ENCODE measurements at regions not wholly inside any gene's neighbourhood (a gene's known extent, or its start where the extent isn't known, plus 50 kb on each side); places are given as distances from the start of the nearest gene placed in this dataset.

DNA sequence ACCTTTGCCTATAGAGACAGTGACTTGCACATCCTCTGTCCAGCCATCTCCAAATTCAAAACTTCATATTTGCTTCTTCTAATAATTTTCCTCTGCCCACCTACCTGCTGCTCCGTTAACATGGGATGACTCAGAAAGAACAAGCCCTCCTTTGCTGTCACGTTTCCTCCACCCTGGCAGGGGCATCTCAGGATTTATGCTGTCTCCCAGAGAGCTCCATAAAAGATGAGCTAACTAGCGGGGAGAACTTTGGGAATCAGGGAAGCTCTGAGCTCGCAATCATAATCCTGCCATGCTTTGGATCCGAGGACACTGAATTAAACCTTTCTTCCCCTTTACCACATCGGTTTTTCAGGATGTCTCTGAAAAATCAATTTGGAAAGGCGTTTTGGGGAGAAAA lies 78.4 kb upstream of the FSTL4 start:
- Mint-ChIP-seq H3K4me1 (ENCODE audit: low read depth) (peaks cover 5% of the 10 kb centered on the region), H3K27me3 (peaks cover 42% of the 10 kb centered on the region), H3K36me3 (ENCODE audit: low read depth) (no peaks in the 10 kb centered on the region), H3K9me3 (no peaks in the 10 kb centered on the region), H3K27ac (no peak overlapping the region), H3K4me3 (no peak overlapping the region)
- ChIA-PET POLR2A (no interaction called here), CTCF (no interaction called here)
- H3K36me3 ChIP-seq (ENCODE audit: insufficient read depth, low read length) = no peaks in the 10 kb centered on the region
- no peak overlapping the region for H3K27ac ChIP-seq (ENCODE audit: low read depth in 1 of 2, low read length in 2 of 2)
- H3K4me3 ChIP-seq (ENCODE audit: low read length) = no peak overlapping the region
- no peak for DNase-seq
- no peaks in the 10 kb centered on the region for H3K4me1 ChIP-seq (ENCODE audit: insufficient read depth, low read length)
- H3K9me3 ChIP-seq (ENCODE audit: control insufficient read depth in 1 of 2, insufficient read depth in 1 of 2, low read length in 2 of 2) = no peaks in the 10 kb centered on the region
- intact Hi-C loops (cut with DNase I, micrococcal nuclease) = no loop called here
- TF ChIP-seq, protein P1, sequence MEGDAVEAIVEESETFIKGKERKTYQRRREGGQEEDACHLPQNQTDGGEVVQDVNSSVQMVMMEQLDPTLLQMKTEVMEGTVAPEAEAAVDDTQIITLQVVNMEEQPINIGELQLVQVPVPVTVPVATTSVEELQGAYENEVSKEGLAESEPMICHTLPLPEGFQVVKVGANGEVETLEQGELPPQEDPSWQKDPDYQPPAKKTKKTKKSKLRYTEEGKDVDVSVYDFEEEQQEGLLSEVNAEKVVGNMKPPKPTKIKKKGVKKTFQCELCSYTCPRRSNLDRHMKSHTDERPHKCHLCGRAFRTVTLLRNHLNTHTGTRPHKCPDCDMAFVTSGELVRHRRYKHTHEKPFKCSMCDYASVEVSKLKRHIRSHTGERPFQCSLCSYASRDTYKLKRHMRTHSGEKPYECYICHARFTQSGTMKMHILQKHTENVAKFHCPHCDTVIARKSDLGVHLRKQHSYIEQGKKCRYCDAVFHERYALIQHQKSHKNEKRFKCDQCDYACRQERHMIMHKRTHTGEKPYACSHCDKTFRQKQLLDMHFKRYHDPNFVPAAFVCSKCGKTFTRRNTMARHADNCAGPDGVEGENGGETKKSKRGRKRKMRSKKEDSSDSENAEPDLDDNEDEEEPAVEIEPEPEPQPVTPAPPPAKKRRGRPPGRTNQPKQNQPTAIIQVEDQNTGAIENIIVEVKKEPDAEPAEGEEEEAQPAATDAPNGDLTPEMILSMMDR (IDR thresholded peaks at IDR 0.05) = no peak
- H3K27me3 ChIP-seq (ENCODE audit: control insufficient read depth in 1 of 2, insufficient read depth in 2 of 2, low read length in 2 of 2) = peaks cover 2 to 30% of the 10 kb centered on the region in 2 experiments
- no peak for ATAC-seq (ENCODE audit: poor library complexity)

DNA sequence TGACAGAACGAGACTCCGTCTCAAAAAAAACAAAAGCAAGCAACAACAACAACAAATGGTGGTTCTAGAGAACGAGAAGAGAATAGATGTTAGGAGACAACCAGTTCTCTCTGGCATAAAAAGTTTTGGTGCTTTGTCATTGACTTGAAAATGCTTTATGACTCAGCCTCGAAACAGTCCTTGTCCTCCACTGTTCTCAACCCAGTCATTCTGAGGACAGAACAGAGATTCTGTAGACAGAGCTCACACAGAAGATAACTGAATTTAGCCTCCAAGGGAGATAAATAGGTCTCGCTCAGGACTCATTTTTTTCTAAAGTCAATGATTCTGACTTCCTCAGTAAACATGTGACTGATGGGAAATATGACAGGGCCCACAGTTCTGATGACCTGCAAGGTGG lies 76.0 kb upstream of the FSTL4 start:
- POLR2A ChIA-PET = no interaction called here
- TF ChIP-seq, protein P1 (IDR thresholded peaks at IDR 0.05) = no peak
- Mint-ChIP-seq H3K27ac (no peak overlapping the region), H3K4me3 (no peak overlapping the region), H3K36me3 (ENCODE audit: low read depth) (no peaks in the 10 kb centered on the region), H3K27me3 (peaks cover 46% of the 10 kb centered on the region), H3K9me3 (no peaks in the 10 kb centered on the region), H3K4me1 (ENCODE audit: low read depth) (no peaks in the 10 kb centered on the region)
- ATAC-seq (ENCODE audit: poor library complexity) (no peak), DNase-seq (no peak)
- H3K9me3 ChIP-seq (ENCODE audit: control insufficient read depth in 1 of 2, insufficient read depth in 1 of 2, low read length in 2 of 2) = no peaks in the 10 kb centered on the region
- H3K27me3 ChIP-seq (ENCODE audit: control insufficient read depth in 1 of 2, insufficient read depth in 2 of 2, low read length in 2 of 2) = peaks cover 2 to 30% of the 10 kb centered on the region in 2 experiments
- CTCF ChIA-PET = no interaction called here
- H3K4me1 ChIP-seq (ENCODE audit: insufficient read depth, low read length) = no peaks in the 10 kb centered on the region
- no peak overlapping the region for H3K27ac ChIP-seq (ENCODE audit: low read depth in 1 of 2, low read length in 2 of 2)
- intact Hi-C loops (cut with DNase I, micrococcal nuclease) = no loop called here
- H3K36me3 ChIP-seq (ENCODE audit: insufficient read depth, low read length) = no peaks in the 10 kb centered on the region
- no peak overlapping the region for H3K4me3 ChIP-seq (ENCODE audit: low read length)

DNA sequence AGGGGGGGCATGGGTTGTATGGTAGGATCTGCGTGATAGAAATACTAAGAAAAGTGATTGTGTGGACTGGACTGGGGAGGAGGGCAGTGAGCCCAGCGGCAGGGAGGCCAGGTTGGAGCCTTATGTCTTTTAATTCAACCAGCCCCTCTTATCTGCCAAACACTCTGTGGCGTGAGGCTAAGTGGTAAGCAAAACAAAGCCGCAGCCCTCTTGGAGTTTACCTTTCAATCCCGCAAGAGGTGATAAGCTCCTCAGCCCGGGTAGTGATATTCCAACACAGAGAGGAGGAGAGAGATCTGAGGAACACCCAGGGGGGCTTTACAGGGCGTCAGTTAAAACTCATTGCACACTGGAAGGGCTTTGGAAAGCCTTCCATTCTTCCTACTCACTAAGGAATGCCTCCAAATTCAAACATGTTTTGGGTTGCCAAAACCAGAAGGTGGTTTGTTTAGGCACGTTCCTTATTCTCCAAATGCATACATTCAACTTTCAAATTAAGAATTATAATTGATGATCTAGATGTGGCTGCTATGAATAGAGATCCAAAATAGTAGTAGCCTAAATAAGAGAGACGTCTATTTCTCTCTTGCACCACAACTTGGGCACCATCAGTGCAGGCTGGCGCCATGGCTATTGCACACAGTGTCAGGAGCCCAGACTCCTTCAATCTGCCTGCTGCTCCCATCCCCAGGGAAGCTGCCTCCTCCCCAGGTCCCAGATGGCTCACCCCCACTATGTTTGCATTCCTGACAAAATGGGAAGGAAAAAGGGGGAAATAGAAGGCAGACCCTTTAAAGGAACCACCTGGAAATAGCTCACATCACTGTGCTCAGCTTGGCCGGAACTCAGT lies 75.1 kb upstream of the FSTL4 start:
- Histone ChIP-seq H3K4me1 (ENCODE audit: insufficient read depth, low read length) (no peaks in the 10 kb centered on the region), H3K27me3 (ENCODE audit: control insufficient read depth in 1 of 2, insufficient read depth in 2 of 2, low read length in 2 of 2) (peaks cover 0 to 30% of the 10 kb centered on the region in 2 experiments), H3K4me3 (ENCODE audit: low read length) (no peak overlapping the region), H3K36me3 (ENCODE audit: insufficient read depth, low read length) (no peaks in the 10 kb centered on the region), H3K9me3 (ENCODE audit: control insufficient read depth in 1 of 2, insufficient read depth in 1 of 2, low read length in 2 of 2) (no peaks in the 10 kb centered on the region), H3K27ac (ENCODE audit: low read depth in 1 of 2, low read length in 2 of 2) (no peak overlapping the region)
- TF ChIP-seq, protein P1 (IDR thresholded peaks at IDR 0.05) = no peak
- Mint-ChIP-seq H3K9me3 (no peaks in the 10 kb centered on the region), H3K4me3 (no peak overlapping the region), H3K4me1 (ENCODE audit: low read depth) (no peaks in the 10 kb centered on the region), H3K27ac (no peak overlapping the region), H3K27me3 (peaks cover 46% of the 10 kb centered on the region), H3K36me3 (ENCODE audit: low read depth) (no peaks in the 10 kb centered on the region)
- intact Hi-C loops (cut with DNase I, micrococcal nuclease) = no loop called here
- ATAC-seq (ENCODE audit: poor library complexity) (no peak), DNase-seq (no peak)
- CTCF ChIA-PET = no interaction called here
- POLR2A ChIA-PET = no interaction called here
